Neural cell (in vitro differentiated cells): ENCODE measurements at regions not wholly inside any gene's neighbourhood (a gene's known extent, or its start where the extent isn't known, plus 50 kb on each side); places are given as distances from the start of the nearest gene placed in this dataset.

ENCODE experiments used
- CTCF ChIP-seq: fragments of 450-650 bp; IDR thresholded peaks from 2 replicates; pipeline ENCODE4 v1.5.1; 2014; ENCODE audit warnings: antibody characterized with exemption, mild to moderate bottlenecking, moderate library complexity; ENCODE audit not compliant: poor library complexity, severe bottlenecking
- POLR2AphosphoS5 ChIP-seq: IDR thresholded peaks from 2 replicates; pipeline ENCODE4 v1.6.1; 2012
- RAD21 ChIP-seq: fragments of 450-650 bp; conservative IDR thresholded peaks from 2 replicates; pipeline ENCODE4 v1.6.1; 2014; ENCODE audit warnings: antibody characterized with exemption, mild to moderate bottlenecking, moderate library complexity

DNA sequence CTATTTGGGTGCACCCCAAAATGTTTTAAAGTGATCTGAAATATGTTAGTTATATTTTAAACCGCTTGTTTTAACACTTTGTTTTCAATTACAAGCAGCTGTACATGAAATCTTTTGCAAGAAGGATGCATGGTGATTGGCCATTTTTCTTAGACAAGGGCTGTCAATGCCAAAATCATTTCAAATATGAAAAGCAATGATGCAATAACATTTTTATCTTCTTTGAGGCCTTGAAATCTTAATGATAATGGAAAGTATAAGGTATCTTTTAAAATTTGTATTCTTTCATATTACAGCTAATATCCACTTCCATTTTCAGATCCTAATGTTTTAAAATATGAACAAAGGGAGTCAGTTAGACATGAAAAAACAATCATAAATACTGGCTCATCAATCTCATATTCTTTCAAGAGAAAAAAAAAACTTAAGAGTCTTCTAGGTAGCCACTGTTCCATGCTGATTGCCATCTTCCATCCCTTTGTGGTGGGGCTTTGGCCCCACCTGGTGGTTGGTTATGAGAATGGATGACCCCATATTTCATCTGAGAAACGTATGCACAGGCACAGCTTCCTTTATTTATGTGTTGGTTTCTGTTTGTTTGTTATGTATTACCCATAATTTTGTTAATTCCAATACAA lies 330.3 kb upstream of the MIR17HG start:
- TF ChIP-seq POLR2AphosphoS5 = no peak
- peak; percentile 82 for TF ChIP-seq RAD21
- peak; percentile 71 for TF ChIP-seq CTCF
